Neural crest cell (in vitro differentiated cells): ENCODE measurements at regions not wholly inside any gene's neighbourhood (a gene's known extent, or its start where the extent isn't known, plus 50 kb on each side); places are given as distances from the start of the nearest gene placed in this dataset.

ENCODE experiments used
- DNase-seq: peaks from one replicate; pipeline ENCODE4 v3.0.0; 2021; ENCODE audit warnings: low read depth, mixed read lengths, low spot score
- H3K27ac Mint-ChIP-seq: one replicate; pipeline ENCODE4 v1.8.0; 2021; ENCODE audit warnings: mild to moderate bottlenecking, mixed read lengths; ENCODE audit not compliant: unreplicated experiment
- H3K27me3 Mint-ChIP-seq: 2 replicates; pipeline ENCODE4 v1.8.0; 2021; ENCODE audit warnings: low read depth, mild to moderate bottlenecking, mixed read lengths
- H3K36me3 Mint-ChIP-seq: 2 replicates; pipeline ENCODE4 v1.8.0; 2021; ENCODE audit warnings: low read depth, mild to moderate bottlenecking, mixed read lengths
- H3K4me1 Mint-ChIP-seq: 2 replicates; pipeline ENCODE4 v1.8.0; 2021; ENCODE audit warnings: mixed read lengths
- H3K4me3 Mint-ChIP-seq: one replicate; pipeline ENCODE4 v1.8.0; 2021; ENCODE audit warnings: mild to moderate bottlenecking, mixed read lengths
- H3K9me3 Mint-ChIP-seq: 2 replicates; pipeline ENCODE4 v1.8.0; 2021; ENCODE audit warnings: mixed read lengths
- TF ChIP-seq, protein P1 (sequence below): fragments of 200-600 bp; sonication (generic); conservative IDR thresholded peaks from 2 replicates; pipeline ENCODE4 v1.5.0; 2021; ENCODE audit warnings: antibody characterized with exemption, mild to moderate bottlenecking

DNA sequence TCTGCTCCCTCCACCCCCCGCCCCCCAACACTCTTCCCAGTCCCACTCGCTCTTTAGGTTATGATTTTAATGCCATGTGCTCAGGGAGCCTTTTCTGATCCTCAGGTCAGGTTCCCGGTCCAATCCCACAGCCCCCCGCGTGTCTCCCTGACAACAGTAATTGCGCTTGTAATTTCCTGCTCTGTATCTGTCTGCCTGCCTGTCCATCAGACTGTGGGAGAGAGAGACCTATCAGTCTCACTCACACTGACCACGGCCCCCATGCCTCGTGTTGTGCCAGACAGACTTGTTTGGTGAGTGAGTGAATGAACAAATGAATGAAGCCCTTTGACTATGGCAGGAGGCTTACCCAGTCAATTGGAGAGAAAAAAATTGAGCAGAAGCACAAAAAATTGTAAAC, 50.8 kb upstream of the ECE1 start:
- TF ChIP-seq, protein P1, sequence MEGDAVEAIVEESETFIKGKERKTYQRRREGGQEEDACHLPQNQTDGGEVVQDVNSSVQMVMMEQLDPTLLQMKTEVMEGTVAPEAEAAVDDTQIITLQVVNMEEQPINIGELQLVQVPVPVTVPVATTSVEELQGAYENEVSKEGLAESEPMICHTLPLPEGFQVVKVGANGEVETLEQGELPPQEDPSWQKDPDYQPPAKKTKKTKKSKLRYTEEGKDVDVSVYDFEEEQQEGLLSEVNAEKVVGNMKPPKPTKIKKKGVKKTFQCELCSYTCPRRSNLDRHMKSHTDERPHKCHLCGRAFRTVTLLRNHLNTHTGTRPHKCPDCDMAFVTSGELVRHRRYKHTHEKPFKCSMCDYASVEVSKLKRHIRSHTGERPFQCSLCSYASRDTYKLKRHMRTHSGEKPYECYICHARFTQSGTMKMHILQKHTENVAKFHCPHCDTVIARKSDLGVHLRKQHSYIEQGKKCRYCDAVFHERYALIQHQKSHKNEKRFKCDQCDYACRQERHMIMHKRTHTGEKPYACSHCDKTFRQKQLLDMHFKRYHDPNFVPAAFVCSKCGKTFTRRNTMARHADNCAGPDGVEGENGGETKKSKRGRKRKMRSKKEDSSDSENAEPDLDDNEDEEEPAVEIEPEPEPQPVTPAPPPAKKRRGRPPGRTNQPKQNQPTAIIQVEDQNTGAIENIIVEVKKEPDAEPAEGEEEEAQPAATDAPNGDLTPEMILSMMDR = no peak
- Mint-ChIP-seq H3K27ac (no peak overlapping the region), H3K4me1 (peaks cover 39% of the 10 kb centered on the region), H3K36me3 (no peaks in the 10 kb centered on the region), H3K9me3 (no peaks in the 10 kb centered on the region), H3K4me3 (no peak overlapping the region), H3K27me3 (peaks cover 3% of the 10 kb centered on the region)
- no peak for DNase-seq

DNA sequence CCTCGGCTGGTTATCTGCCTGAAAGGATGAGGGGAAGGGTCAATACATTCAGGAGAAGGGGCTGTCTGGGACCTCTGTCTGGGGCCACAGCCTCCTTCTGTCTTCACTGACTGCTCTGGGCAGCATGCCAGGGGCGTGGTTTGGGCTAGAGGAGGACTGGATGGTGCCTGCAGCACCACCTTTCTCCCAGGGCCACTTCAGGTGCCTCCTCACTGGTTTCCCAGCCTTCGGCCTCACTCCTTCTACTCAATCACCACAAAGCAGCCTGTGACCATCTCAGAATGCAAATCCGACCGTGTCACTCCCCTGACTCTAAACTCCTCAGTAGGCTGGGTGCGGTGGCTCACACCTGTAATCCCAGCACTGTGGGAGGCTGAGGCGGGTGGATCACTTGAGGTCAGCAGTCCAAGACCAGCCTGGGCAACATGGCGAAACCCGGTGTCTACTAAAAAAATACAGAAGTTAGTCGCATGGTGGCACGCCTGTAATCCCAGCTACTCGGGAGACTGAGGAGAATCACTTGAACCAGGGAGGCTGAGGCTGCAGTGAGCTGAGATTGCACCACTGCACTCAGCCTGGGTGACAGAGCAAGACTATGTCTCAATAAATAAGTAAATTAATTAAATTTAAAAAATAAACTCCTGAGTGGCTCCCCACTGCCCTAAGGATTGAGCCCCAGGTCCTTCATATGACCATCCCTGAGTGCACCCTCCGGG, 50.1 kb upstream of the ECE1 start:
- Mint-ChIP-seq H3K36me3 (no peaks in the 10 kb centered on the region), H3K4me3 (no peak overlapping the region), H3K4me1 (peaks cover 39% of the 10 kb centered on the region), H3K27ac (no peak overlapping the region), H3K9me3 (no peaks in the 10 kb centered on the region), H3K27me3 (peaks cover 3% of the 10 kb centered on the region)
- no peak for DNase-seq
- TF ChIP-seq, protein P1 = no peak
